OCI-LY7 (cell line): ENCODE measurements at regions not wholly inside any gene's neighbourhood (a gene's known extent, or its start where the extent isn't known, plus 50 kb on each side); places are given as distances from the start of the nearest gene placed in this dataset.
A peak's percentile ranks its signal among the peaks of the same experiment; 100 is the strongest.

Source experiments
- EZH2phosphoT487 ChIP-seq: fragments of 200-600 bp; sonication (generic); IDR thresholded peaks from 2 replicates; pipeline ENCODE4 v1.6.1; 2018; ENCODE audit warnings: low read depth, borderline replicate concordance, mild to moderate bottlenecking, mixed run types, antibody characterized with exemption, low read length, moderate library complexity, mixed read lengths
- TF ChIP-seq, protein P1 (sequence below): fragments of 200-600 bp; sonication (generic); conservative IDR thresholded peaks from 2 replicates; pipeline ENCODE4 v1.5.1; 2014; ENCODE audit warnings: mild to moderate bottlenecking, antibody characterized with exemption, low read length, moderate library complexity, mixed read lengths

DNA sequence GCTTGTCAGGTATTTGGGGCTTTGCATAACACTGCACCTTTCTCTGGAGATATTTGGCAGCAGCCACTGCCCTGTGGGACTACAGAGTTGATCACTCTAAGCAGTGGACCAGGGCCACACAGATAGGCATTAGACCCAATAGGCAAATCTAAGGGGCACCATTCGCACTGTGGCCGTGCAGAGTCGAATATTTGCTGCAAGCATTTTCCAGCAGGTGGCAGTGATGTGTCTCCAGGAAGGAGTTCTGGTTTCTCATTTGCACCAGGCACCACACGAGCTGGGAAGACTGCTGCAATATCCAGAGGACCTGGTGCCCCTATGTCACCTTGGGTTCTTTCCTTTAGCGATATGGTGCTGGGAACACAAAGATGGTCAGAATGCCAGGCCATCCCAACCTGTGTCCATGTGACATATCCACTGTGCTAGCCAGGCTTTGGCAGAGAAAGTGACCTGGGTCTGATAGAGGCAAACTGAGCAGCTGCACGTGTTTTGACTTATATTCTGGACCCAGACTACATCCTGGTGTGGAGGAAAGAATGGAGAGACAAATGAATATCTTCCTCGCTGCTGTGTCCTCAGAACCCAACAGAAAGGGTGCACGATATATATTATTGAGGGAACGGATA is 318.7 kb downstream of the BUD13 start:
- TF ChIP-seq, protein P1, sequence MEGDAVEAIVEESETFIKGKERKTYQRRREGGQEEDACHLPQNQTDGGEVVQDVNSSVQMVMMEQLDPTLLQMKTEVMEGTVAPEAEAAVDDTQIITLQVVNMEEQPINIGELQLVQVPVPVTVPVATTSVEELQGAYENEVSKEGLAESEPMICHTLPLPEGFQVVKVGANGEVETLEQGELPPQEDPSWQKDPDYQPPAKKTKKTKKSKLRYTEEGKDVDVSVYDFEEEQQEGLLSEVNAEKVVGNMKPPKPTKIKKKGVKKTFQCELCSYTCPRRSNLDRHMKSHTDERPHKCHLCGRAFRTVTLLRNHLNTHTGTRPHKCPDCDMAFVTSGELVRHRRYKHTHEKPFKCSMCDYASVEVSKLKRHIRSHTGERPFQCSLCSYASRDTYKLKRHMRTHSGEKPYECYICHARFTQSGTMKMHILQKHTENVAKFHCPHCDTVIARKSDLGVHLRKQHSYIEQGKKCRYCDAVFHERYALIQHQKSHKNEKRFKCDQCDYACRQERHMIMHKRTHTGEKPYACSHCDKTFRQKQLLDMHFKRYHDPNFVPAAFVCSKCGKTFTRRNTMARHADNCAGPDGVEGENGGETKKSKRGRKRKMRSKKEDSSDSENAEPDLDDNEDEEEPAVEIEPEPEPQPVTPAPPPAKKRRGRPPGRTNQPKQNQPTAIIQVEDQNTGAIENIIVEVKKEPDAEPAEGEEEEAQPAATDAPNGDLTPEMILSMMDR: peak; percentile 77
- TF ChIP-seq EZH2phosphoT487: no peak
